DND-41 (cell line): ENCODE measurements at regions not wholly inside any gene's neighbourhood (a gene's known extent, or its start where the extent isn't known, plus 50 kb on each side); places are given as distances from the start of the nearest gene placed in this dataset.

Experiments used
- CTCF ChIP-seq: IDR thresholded peaks from 2 replicates; pipeline ENCODE4 v1.5.1; 2012; ENCODE audit warnings: borderline replicate concordance, low read length, moderate library complexity, mild to moderate bottlenecking; ENCODE audit not compliant: poor library complexity, severe bottlenecking; ENCODE audit errors: extremely low read depth
- EZH2 ChIP-seq: IDR thresholded peaks from 3 replicates; pipeline ENCODE4 v1.6.1; 2012; ENCODE audit warnings: borderline replicate concordance, low read depth, mild to moderate bottlenecking, moderate library complexity, low read length, inconsistent platforms; ENCODE audit not compliant: severe bottlenecking

GRCh38 chr10:111459967-111460366, 383.1 kb downstream of the ADRA2A start:
- TF ChIP-seq CTCF (no peak), EZH2 (no peak)
